ENCODE measurements at regions not wholly inside any gene's neighbourhood (a gene's known extent, or its start where the extent isn't known, plus 50 kb on each side); places are given as distances from the start of the nearest gene placed in this dataset.

DNA sequence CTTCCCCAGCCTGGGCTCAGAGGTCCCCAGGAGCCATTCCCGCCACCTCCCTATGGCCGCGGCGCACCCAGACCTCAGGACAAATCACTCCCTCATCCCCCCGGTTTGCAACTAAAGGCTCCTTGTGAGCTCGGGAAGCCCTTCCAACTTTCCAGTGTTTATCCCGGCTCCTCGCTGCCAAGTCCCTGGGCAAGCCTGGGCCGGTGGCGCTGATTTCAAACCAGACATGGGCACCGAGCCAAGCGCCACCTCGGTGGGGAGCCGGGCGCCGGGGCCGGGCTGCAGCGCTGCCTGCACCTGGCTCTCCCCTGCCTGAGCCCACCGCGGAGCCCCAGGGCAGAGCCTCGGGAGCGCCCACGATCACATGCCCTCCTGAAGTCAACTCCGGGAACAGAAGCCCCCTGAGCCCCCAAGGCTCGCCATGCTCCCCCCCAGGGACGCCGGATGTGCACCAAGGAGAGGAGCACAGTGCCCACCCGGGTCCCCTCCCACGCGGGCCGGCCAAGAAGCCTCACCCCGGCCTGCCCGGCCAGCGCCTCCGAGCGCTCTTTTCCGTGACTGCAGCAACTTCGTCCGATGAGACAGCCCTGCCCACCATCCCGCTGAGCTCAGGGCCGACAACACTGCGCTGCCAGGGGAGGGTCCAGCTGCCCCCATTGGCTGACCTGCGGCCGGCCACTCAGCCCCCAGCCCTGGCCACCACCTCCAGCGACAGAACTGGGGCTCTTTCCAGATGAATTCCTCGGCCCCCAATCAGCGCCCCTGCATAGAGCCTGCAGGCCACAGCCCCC lies 50.0 kb downstream of the NCOR2 start:
- H2BK120ac ChIP-seq (ENCODE audit: low read depth, low read length) = peak overlapping the region; percentile 36; the same call in 1 of the 2 replicates
- in situ Hi-C loops (cut with MboI; ENCODE audit: low sequenced_read_pairs) = no loop called here

More for the DNA sequence above, 50.0 kb downstream of the NCOR2 start:
- peak overlapping the region; percentile 78 for H3K4ac ChIP-seq (ENCODE audit: low read depth, low read length)
- peak overlapping the region; percentile 65 for H3K4me2 ChIP-seq (ENCODE audit: low read depth, low read length)
- ATAC-seq (ENCODE audit: low read depth) = peak; percentile 11
- H3K56ac ChIP-seq (ENCODE audit: extremely low read depth, insufficient read depth, low read length) = no peak overlapping the region; the same call in 1 of the 2 replicates
- peaks cover 2% of the 10 kb centered on the region; the same call in 1 of the 2 replicates for H3K36me3 ChIP-seq (ENCODE audit: control insufficient read depth, insufficient read depth, low read length)
- H2AK9ac ChIP-seq (replicated peaks; ENCODE audit: low read depth, low read length, poor library complexity) = peak overlapping the region; percentile 83
- dilution Hi-C loops (cut with HindIII; ENCODE audit: low sequenced_read_pairs, unreplicated experiment) (no loop called here), intact Hi-C loops (cut with micrococcal nuclease) (loop anchor here (2.0 to 5.0 kb wide), 3 partner anchors 49 to 230 kb away; partner anchors contain the start of gene NCOR2)
- peaks cover 44% of the 10 kb centered on the region for H3K4me1 ChIP-seq (ENCODE audit: control insufficient read depth, insufficient read depth, low read length)
- no peaks in the 10 kb centered on the region for H3K27me3 ChIP-seq (ENCODE audit: control insufficient read depth, insufficient read depth, low read length)
- peaks cover 100% of the 10 kb centered on the region for H4K20me1 ChIP-seq (ENCODE audit: insufficient read depth, low read length)
- peak overlapping the region; percentile 7; the same call in 1 of the 2 replicates for H3K9ac ChIP-seq (ENCODE audit: low read depth, low read length)
- peaks cover 24 to 88% of the 10 kb centered on the region in 2 experiments for H3K79me1 ChIP-seq (ENCODE audit: low read depth in 1 of 2, low read length in 2 of 2)
- peak; percentile 38 for DNase-seq
- TF ChIP-seq MAFK (IDR thresholded peaks at IDR 0.05; ENCODE audit: low read depth, low read length) = no peak
- H3K4me3 ChIP-seq (ENCODE audit: insufficient read depth, low read depth, low read length) = no peak overlapping the region
- ChIA-PET CTCF (interaction anchor here (0.6 to 1.5 kb wide), 2 partner anchors 224 to 565 kb away, joined by 3 to 4 read pairs; no protein-coding TSS in a partner anchor), POLR2A (ENCODE audit: unreplicated experiment) (interaction anchor here (0.6 kb wide), 1 partner anchor 129 kb away, joined by 8 read pairs; no protein-coding TSS in a partner anchor)
- H4K8ac ChIP-seq (ENCODE audit: low read depth in 2 of 2, low read length in 2 of 2) = peak overlapping the region in 1 of 2 experiments; percentile 66; a peak in 1 of 4 replicates
- 9% methylated on average over 29 of the region's 47 CpGs; no CpG with 5 or more reads in 1 of the 2 experiments for WGBS, 2 experiments (ENCODE audit: extremely low coverage in 2 of 2, insufficient read length in 1 of 2)
- H2AFZ ChIP-seq (replicated peaks; ENCODE audit: low read length, poor library complexity) = peak overlapping the region; percentile 5
- no peak overlapping the region for H2BK20ac ChIP-seq (ENCODE audit: low read depth, low read length)
- H3K9me3 ChIP-seq (ENCODE audit: control insufficient read depth, insufficient read depth, low read length) = no peaks in the 10 kb centered on the region
- H3K18ac ChIP-seq (ENCODE audit: low read depth, low read length) = no peak overlapping the region
- H2AK5ac ChIP-seq (ENCODE audit: low read depth, low read length) = peak overlapping the region; percentile 89
- no peak overlapping the region for H4K5ac ChIP-seq (ENCODE audit: low read depth, low read length)
- H3K27ac ChIP-seq (ENCODE audit: insufficient read depth, low read length) = peak overlapping the region; percentile 61
- no TSS peak for BruUV-seq (replicated peaks)
- peak overlapping the region; percentile 77; the same call in 1 of the 2 replicates for H3K14ac ChIP-seq (replicated peaks; ENCODE audit: low read depth, low read length)
- H3K9me1 ChIP-seq (ENCODE audit: insufficient read depth, low read length) = peaks cover 39% of the 10 kb centered on the region
- peak overlapping the region; percentile 64; the same call in 1 of the 2 replicates for H3K23ac ChIP-seq (ENCODE audit: low read depth, low read length)
- H4K91ac ChIP-seq (ENCODE audit: insufficient read depth, low read depth, low read length) = peak overlapping the region; percentile 38; the same call in 1 of the 2 replicates
- H2BK15ac ChIP-seq (ENCODE audit: low read depth, low read length) = no peak overlapping the region; the same call in 2 of the 3 replicates
- H2BK5ac ChIP-seq (ENCODE audit: low read depth, low read length, poor library complexity, severe bottlenecking) = peak overlapping the region; percentile 78

All from IMR-90 (cell line).